ENCODE measurements at regions not wholly inside any gene's neighbourhood (a gene's known extent, or its start where the extent isn't known, plus 50 kb on each side); places are given as distances from the start of the nearest gene placed in this dataset.

GRCh38 chrX:126027229-126027628, 138.9 kb downstream of the DCAF12L2 start:
- TF ChIP-seq CTCF (IDR thresholded peaks at IDR 0.05; ENCODE audit: low read length) (no peak), EZH2 (optimal IDR thresholded peaks at IDR 0.05; ENCODE audit: low read depth, low read length) (no peak), EZH2phosphoT487 (IDR thresholded peaks at IDR 0.05; ENCODE audit: low read length) (no peak)

Measured in MM.1S (cell line).